ENCODE measurements at regions not wholly inside any gene's neighbourhood (a gene's known extent, or its start where the extent isn't known, plus 50 kb on each side); places are given as distances from the start of the nearest gene placed in this dataset.
"Not testable (repeated sequence)": the region's sequence is repeated elsewhere in the genome, so short reads cannot be mapped to it uniquely, and the experiment has no call there.

DNA sequence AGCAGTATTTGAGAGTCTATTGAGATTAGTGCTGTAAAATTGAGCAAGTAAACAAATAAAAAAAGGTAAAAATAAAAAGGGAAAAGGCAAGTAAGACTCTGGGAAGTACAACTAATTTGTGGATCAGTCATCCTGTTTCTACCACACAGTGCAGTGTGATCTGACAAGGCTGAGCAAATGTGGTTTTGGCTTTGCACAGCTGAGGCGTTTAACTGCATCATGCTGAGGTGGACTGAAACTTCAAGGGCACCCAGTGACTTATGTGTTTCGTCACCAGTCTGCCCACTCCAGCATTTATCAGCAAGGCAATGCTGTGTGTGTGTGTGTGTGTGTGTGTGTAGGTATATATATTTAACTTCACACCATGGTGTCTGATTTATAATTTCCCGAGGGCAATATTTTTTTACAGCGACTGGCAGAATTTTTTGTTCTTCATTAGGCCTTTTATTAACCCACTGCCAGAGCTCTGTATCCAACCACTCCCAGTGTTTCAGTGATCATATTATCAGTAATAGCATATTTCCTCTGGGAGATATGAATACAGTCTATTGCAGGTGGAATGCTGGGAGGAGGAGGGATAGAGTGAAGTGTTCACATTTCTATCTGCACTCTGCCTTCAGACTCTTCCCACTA is 131.5 kb upstream of the SATB1 start:
- Mint-ChIP-seq H3K4me1 (peaks cover 33 to 34% of the 10 kb centered on the region in 2 donors), H3K36me3 (no peaks in the 10 kb centered on the region), H3K27ac (peak overlapping the region; percentile 20 to 72), H3K27me3 (ENCODE audit: low read depth in 2 of 2) (no peaks in the 10 kb centered on the region), H3K4me3 (no peak overlapping the region), H3K9me3 (peaks cover 0 to 2% of the 10 kb centered on the region in 2 donors)
- 29% methylated on average over 4 of the region's 4 CpGs for WGBS (ENCODE audit: insufficient coverage)
- peaks cover 3% of the 10 kb centered on the region for H3K4me1 ChIP-seq (ENCODE audit: control insufficient read depth, insufficient read depth, low read length)
- H3K9me3 ChIP-seq (ENCODE audit: control insufficient read depth, insufficient read depth, low read length), result no peaks in the 10 kb centered on the region
- no peaks in the 10 kb centered on the region for H3K36me3 ChIP-seq (ENCODE audit: control insufficient read depth, insufficient read depth, low read length)
- TF ChIP-seq, protein P1, sequence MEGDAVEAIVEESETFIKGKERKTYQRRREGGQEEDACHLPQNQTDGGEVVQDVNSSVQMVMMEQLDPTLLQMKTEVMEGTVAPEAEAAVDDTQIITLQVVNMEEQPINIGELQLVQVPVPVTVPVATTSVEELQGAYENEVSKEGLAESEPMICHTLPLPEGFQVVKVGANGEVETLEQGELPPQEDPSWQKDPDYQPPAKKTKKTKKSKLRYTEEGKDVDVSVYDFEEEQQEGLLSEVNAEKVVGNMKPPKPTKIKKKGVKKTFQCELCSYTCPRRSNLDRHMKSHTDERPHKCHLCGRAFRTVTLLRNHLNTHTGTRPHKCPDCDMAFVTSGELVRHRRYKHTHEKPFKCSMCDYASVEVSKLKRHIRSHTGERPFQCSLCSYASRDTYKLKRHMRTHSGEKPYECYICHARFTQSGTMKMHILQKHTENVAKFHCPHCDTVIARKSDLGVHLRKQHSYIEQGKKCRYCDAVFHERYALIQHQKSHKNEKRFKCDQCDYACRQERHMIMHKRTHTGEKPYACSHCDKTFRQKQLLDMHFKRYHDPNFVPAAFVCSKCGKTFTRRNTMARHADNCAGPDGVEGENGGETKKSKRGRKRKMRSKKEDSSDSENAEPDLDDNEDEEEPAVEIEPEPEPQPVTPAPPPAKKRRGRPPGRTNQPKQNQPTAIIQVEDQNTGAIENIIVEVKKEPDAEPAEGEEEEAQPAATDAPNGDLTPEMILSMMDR (IDR thresholded peaks at IDR 0.05), result no peak
- peak; percentile 92 to 93 (median 92) for ATAC-seq
- H3K27me3 ChIP-seq (ENCODE audit: control insufficient read depth, insufficient read depth, low read length), result no peaks in the 10 kb centered on the region
- intact Hi-C loops (cut with micrococcal nuclease), result loop anchor here (2.0 to 5.0 kb wide), 4 partner anchors 30 to 186 kb away; no protein-coding TSS in a partner anchor
- H3K27ac ChIP-seq (ENCODE audit: low read length), result no peak overlapping the region
- peak; percentile 34 to 75 for DNase-seq
- H3K4me3 ChIP-seq (ENCODE audit: low read length), result no peak overlapping the region

DNA sequence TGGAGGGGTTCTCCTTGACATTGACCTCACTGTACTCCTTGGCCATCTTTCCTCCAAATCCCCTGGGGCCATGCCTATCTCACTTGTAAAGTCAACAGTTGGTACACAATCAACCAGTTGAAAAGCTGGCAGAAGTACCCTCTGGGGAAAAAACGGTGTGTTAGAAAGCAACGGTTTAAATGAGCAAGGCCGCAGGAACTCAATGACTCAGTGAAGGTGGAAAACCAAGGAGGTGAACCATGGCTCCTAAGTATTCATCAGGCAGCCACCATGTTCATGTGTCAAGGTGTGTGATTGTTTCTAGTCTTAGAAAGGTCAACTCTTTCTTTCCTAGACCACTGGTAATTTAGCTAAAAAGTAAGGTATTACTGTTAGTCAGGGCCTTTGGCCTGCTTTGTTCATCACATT is 130.9 kb upstream of the SATB1 start:
- 71% methylated on average over 3 of the region's 3 CpGs for WGBS (ENCODE audit: insufficient coverage)
- no peaks in the 10 kb centered on the region for H3K36me3 Mint-ChIP-seq
- ATAC-seq, result no peak
- H3K36me3 ChIP-seq (ENCODE audit: control insufficient read depth, insufficient read depth, low read length), result no peaks in the 10 kb centered on the region
- peak overlapping the region; percentile 20 to 72 for H3K27ac Mint-ChIP-seq
- no peak for DNase-seq
- H3K27me3 ChIP-seq (ENCODE audit: control insufficient read depth, insufficient read depth, low read length), result no peaks in the 10 kb centered on the region
- H3K4me3 ChIP-seq (ENCODE audit: low read length), result no peak overlapping the region
- peaks cover 3% of the 10 kb centered on the region for H3K4me1 ChIP-seq (ENCODE audit: control insufficient read depth, insufficient read depth, low read length)
- no peak overlapping the region for H3K27ac ChIP-seq (ENCODE audit: low read length)
- no peaks in the 10 kb centered on the region for H3K9me3 ChIP-seq (ENCODE audit: control insufficient read depth, insufficient read depth, low read length)
- peaks cover 0 to 2% of the 10 kb centered on the region in 2 donors for H3K9me3 Mint-ChIP-seq
- H3K27me3 Mint-ChIP-seq (ENCODE audit: low read depth in 2 of 2), result no peaks in the 10 kb centered on the region
- TF ChIP-seq, protein P1 (IDR thresholded peaks at IDR 0.05), result no peak
- H3K4me1 Mint-ChIP-seq, result peaks cover 31% of the 10 kb centered on the region in 2 donors
- no peak overlapping the region for H3K4me3 Mint-ChIP-seq
- intact Hi-C loops (cut with micrococcal nuclease), result loop anchor here (2.0 to 5.0 kb wide), 4 partner anchors 29 to 186 kb away; no protein-coding TSS in a partner anchor

- H3K4me3 Mint-ChIP-seq; H3K27me3 ChIP-seq (ENCODE audit: control insufficient read depth, insufficient read depth, low read length); DNase-seq; H3K27ac Mint-ChIP-seq; H3K4me3 ChIP-seq (ENCODE audit: low read length); H3K9me3 ChIP-seq (ENCODE audit: control insufficient read depth, insufficient read depth, low read length); H3K4me1 ChIP-seq (ENCODE audit: control insufficient read depth, insufficient read depth, low read length); intact Hi-C loops (cut with micrococcal nuclease); H3K27ac ChIP-seq (ENCODE audit: low read length); H3K27me3 Mint-ChIP-seq (ENCODE audit: low read depth in 2 of 2); H3K9me3 Mint-ChIP-seq; H3K36me3 Mint-ChIP-seq; ATAC-seq; H3K36me3 ChIP-seq (ENCODE audit: control insufficient read depth, insufficient read depth, low read length): not testable (repeated sequence)
- H3K4me1 Mint-ChIP-seq, result peaks cover 12 to 15% of the 10 kb centered on the region in 2 donors
- 96% methylated on average over 9 of the region's 9 CpGs for WGBS (ENCODE audit: insufficient coverage)
Observed at GRCh38 chr3:18552579-18553105, 127.5 kb upstream of the SATB1 start.

- Histone ChIP-seq H3K9me3 (ENCODE audit: control insufficient read depth, insufficient read depth, low read length) (no peaks in the 10 kb centered on the region), H3K27ac (ENCODE audit: low read length) (no peak overlapping the region), H3K4me3 (ENCODE audit: low read length) (no peak overlapping the region), H3K4me1 (ENCODE audit: control insufficient read depth, insufficient read depth, low read length) (no peaks in the 10 kb centered on the region), H3K27me3 (ENCODE audit: control insufficient read depth, insufficient read depth, low read length) (no peaks in the 10 kb centered on the region), H3K36me3 (ENCODE audit: control insufficient read depth, insufficient read depth, low read length) (no peaks in the 10 kb centered on the region)
- no peaks in the 10 kb centered on the region for H3K9me3 Mint-ChIP-seq
- no peaks in the 10 kb centered on the region for H3K36me3 Mint-ChIP-seq
- intact Hi-C loops (cut with micrococcal nuclease), result no loop called here
- DNase-seq, result no peak
- H3K27ac Mint-ChIP-seq, result no peak overlapping the region
- H3K4me1 Mint-ChIP-seq, result no peaks in the 10 kb centered on the region
- no peak overlapping the region for H3K4me3 Mint-ChIP-seq
- TF ChIP-seq, protein P1 (IDR thresholded peaks at IDR 0.05), result no peak
- no peaks in the 10 kb centered on the region for H3K27me3 Mint-ChIP-seq (ENCODE audit: low read depth in 2 of 2)
- ATAC-seq, result no peak
- 82% methylated on average over 2 of the region's 2 CpGs for WGBS (ENCODE audit: insufficient coverage)
Observed at GRCh38 chr3:18546632-18547031, 121.5 kb upstream of the SATB1 start.
